T-helper 1 cell (primary cell): ENCODE measurements at regions not wholly inside any gene's neighbourhood (a gene's known extent, or its start where the extent isn't known, plus 50 kb on each side); places are given as distances from the start of the nearest gene placed in this dataset.

Experiments used
- DNase-seq, 5 donors: peaks; one replicate each; pipeline ENCODE4 v3.0.0-alpha.2; 2012 to 2020

GRCh38 chr3:71859123-71859519 is 74.2 kb upstream of the PROK2 start:
- peak in 2 of 5 donors; percentile 21 to 33 for DNase-seq

- DNase-seq, result no peak
Measured at GRCh38 chr3:71858503-71859122, 73.7 kb upstream of the PROK2 start.

- DNase-seq, result no peak
Measured at GRCh38 chr3:71857956-71858355, 73.0 kb upstream of the PROK2 start.

- no peak for DNase-seq
Measured at GRCh38 chr3:71854706-71855105, 69.8 kb upstream of the PROK2 start.

- DNase-seq, result no peak
Measured at GRCh38 chr3:71854096-71854495, 69.1 kb upstream of the PROK2 start.

GRCh38 chr3:71851878-71852277 is 66.9 kb upstream of the PROK2 start:
- DNase-seq, result no peak

- DNase-seq, result no peak
Measured at GRCh38 chr3:71850654-71851053, 65.7 kb upstream of the PROK2 start.

GRCh38 chr3:71849681-71850080 is 64.7 kb upstream of the PROK2 start:
- no peak for DNase-seq

GRCh38 chr3:71847794-71848193 is 62.8 kb upstream of the PROK2 start:
- no peak for DNase-seq

- no peak for DNase-seq
Measured at GRCh38 chr3:71846185-71846584, 61.2 kb upstream of the PROK2 start.

GRCh38 chr3:71843071-71843470 is 58.1 kb upstream of the PROK2 start:
- no peak for DNase-seq

- DNase-seq, result no peak
Measured at GRCh38 chr3:71838406-71838805, 53.5 kb upstream of the PROK2 start.
